PC-9 (cell line): ENCODE measurements at regions not wholly inside any gene's neighbourhood (a gene's known extent, or its start where the extent isn't known, plus 50 kb on each side); places are given as distances from the start of the nearest gene placed in this dataset.

ENCODE experiments used
- BruUV-seq: library from RNA; stranded (reverse); fragments of 400-500 nt; replicated peaks from 2 replicates; lab custom pipeline; 2021; lab: Mats Ljungman, UMichigan
- CTCF ChIA-PET: fragments of 300-600 bp; sonication (Branson Sonifier 250); formaldehyde crosslinking; loops from one replicate; lab custom pipeline; 2022; ENCODE audit warnings: antibody characterized with exemption; lab: Charles Lee
- POLR2A ChIA-PET: fragments of 300-600 bp; sonication (Branson Sonifier 250); formaldehyde crosslinking; loops from one replicate; lab custom pipeline; 2022; ENCODE audit warnings: antibody characterized with exemption; ENCODE audit not compliant: unreplicated experiment; lab: Charles Lee
- DNase-seq, 2 experiments: peaks; one replicate each; pipeline versions ENCODE4 v3.0.0 to v3.0.0-alpha.2; 2015 to 2022; ENCODE audit warnings: mixed read lengths in 1 of 2
- H2AFZ ChIP-seq: fragments of 200-600 bp; sonication (generic); 2 replicates; pipeline ENCODE4 v1.8.1; 2017; ENCODE audit warnings: antibody characterized with exemption
- H3F3A ChIP-seq: fragments of 200-600 bp; sonication (generic); 2 replicates; pipeline ENCODE4 v1.8.1; 2017; ENCODE audit warnings: antibody characterized with exemption, mild to moderate bottlenecking, low read depth; ENCODE audit not compliant: insufficient read depth
- H3K27ac ChIP-seq: fragments of 200-600 bp; sonication (generic); 2 replicates; pipeline ENCODE4 v1.6.1; 2016; ENCODE audit warnings: mixed run types
- H3K27me3 ChIP-seq: fragments of 200-600 bp; sonication (generic); 2 replicates; pipeline ENCODE4 v1.6.1; 2016; ENCODE audit warnings: low read depth, mixed run types; ENCODE audit not compliant: insufficient read depth
- H3K36me3 ChIP-seq: fragments of 200-600 bp; sonication (generic); 2 replicates; pipeline ENCODE4 v1.6.1; 2016; ENCODE audit warnings: low read depth, mixed run types
- H3K4me1 ChIP-seq: fragments of 200-600 bp; sonication (generic); replicated peaks from 2 replicates; pipeline ENCODE4 v1.6.1; 2016; ENCODE audit warnings: mixed run types; ENCODE audit not compliant: insufficient read depth
- H3K4me2 ChIP-seq: fragments of 200-600 bp; sonication (generic); 2 replicates; pipeline ENCODE4 v1.6.1; 2017; ENCODE audit warnings: mixed run types
- H3K4me3 ChIP-seq: fragments of 200-600 bp; sonication (generic); 2 replicates; pipeline ENCODE4 v1.6.1; 2016; ENCODE audit warnings: mixed run types
- H3K79me2 ChIP-seq: fragments of 200-600 bp; sonication (generic); 2 replicates; pipeline ENCODE4 v1.6.1; 2017; ENCODE audit warnings: low read depth, mixed run types
- H3K9me2 ChIP-seq: fragments of 200-600 bp; sonication (generic); 2 replicates; pipeline ENCODE4 v1.8.1; 2017; ENCODE audit warnings: mild to moderate bottlenecking; ENCODE audit not compliant: insufficient read depth
- H3K9me3 ChIP-seq: fragments of 200-600 bp; sonication (generic); 2 replicates; pipeline ENCODE4 v1.8.1; 2016; ENCODE audit warnings: low read depth; ENCODE audit not compliant: insufficient read depth
- H4K20me1 ChIP-seq: fragments of 200-600 bp; sonication (generic); 2 replicates; pipeline ENCODE4 v1.8.1; 2017; ENCODE audit not compliant: insufficient read depth
- EZH2 ChIP-seq: fragments of 200-600 bp; sonication (generic); IDR thresholded peaks from 2 replicates; pipeline ENCODE4 v1.8.0; 2017; ENCODE audit warnings: antibody characterized with exemption, low read depth
- intact Hi-C: fragments of 100-400 bp; cut with micrococcal nuclease; formaldehyde crosslinking; loops from one replicate; pipeline ENCODE4 v1.10.0; 2022; ENCODE audit not compliant: unreplicated experiment
- TF ChIP-seq, protein P1 (sequence below): fragments of 200-600 bp; sonication (generic); conservative IDR thresholded peaks from 2 replicates; pipeline ENCODE4 v1.6.1; 2017; ENCODE audit warnings: mixed run types, antibody characterized with exemption, mild to moderate bottlenecking, moderate library complexity

DNA sequence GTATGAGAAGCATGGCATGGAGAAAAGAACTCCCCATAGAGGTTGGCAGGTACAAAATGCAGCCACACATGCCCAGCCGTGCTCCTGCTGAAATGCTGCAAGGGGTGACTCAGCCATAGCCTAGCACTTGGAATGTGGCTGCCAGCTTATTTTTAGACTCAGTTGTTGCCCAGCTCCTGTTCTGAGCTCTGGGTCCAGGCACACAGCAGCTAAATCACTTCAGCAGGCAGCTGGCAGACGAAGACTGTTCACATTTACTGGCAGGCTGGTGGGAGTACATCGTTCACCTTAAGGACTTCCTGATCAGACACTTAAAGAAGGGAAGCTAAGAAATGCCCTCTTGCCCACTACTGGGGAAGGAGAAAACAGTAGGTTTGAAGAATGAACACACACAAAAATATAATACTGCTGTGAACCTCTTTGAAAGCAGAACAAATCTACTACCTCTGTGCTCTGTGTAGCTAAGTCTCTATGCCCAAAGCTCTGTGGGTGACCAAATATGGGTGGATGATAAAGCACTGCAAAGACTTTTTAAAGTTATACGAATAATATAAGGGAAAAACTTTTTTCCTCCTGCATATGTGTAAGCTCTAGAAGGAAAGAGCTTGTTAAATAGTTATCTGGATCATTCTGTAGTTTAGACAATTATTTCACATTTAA is 146.1 kb downstream of the LNPK start:
- intact Hi-C loops: no loop called here
- POLR2A ChIA-PET: no interaction called here
- CTCF ChIA-PET: no interaction called here
- Histone ChIP-seq H3K4me1 (no peaks in the 10 kb centered on the region), H3K27ac (no peak overlapping the region), H3F3A (no peaks in the 10 kb centered on the region), H2AFZ (no peak overlapping the region), H3K4me2 (no peak overlapping the region), H3K9me3 (no peaks in the 10 kb centered on the region), H3K4me3 (no peak overlapping the region), H4K20me1 (no peaks in the 10 kb centered on the region), H3K36me3 (no peaks in the 10 kb centered on the region), H3K27me3 (no peaks in the 10 kb centered on the region), H3K79me2 (no peaks in the 10 kb centered on the region), H3K9me2 (no peaks in the 10 kb centered on the region)
- no TSS peak for BruUV-seq
- TF ChIP-seq, protein P1, sequence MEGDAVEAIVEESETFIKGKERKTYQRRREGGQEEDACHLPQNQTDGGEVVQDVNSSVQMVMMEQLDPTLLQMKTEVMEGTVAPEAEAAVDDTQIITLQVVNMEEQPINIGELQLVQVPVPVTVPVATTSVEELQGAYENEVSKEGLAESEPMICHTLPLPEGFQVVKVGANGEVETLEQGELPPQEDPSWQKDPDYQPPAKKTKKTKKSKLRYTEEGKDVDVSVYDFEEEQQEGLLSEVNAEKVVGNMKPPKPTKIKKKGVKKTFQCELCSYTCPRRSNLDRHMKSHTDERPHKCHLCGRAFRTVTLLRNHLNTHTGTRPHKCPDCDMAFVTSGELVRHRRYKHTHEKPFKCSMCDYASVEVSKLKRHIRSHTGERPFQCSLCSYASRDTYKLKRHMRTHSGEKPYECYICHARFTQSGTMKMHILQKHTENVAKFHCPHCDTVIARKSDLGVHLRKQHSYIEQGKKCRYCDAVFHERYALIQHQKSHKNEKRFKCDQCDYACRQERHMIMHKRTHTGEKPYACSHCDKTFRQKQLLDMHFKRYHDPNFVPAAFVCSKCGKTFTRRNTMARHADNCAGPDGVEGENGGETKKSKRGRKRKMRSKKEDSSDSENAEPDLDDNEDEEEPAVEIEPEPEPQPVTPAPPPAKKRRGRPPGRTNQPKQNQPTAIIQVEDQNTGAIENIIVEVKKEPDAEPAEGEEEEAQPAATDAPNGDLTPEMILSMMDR: no peak
- no peak for TF ChIP-seq EZH2
- DNase-seq: peak in 1 of 2 experiments; percentile 34

DNA sequence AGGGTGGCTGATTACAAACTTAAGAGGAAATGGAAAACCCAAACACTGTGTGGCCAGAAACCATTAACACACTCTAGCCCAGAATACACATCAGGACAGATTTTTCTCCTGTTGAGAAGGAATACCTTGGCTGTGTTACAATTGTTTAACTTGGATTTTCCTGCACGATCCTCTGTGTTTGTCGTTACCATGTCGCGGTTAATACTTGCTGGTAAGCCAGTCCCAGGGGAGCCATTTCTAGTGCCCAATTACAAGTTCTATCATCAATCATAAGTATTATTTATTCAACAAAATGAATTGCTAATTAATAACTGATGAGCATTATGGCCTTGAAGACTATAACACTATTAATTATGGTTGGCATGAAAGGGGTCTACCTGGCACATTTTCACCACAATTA is 146.8 kb downstream of the LNPK start:
- Histone ChIP-seq H3K4me1 (no peaks in the 10 kb centered on the region), H4K20me1 (no peaks in the 10 kb centered on the region), H3K9me2 (no peaks in the 10 kb centered on the region), H3K27ac (no peak overlapping the region), H3K27me3 (no peaks in the 10 kb centered on the region), H2AFZ (no peak overlapping the region), H3K36me3 (no peaks in the 10 kb centered on the region), H3K4me2 (no peak overlapping the region), H3F3A (no peaks in the 10 kb centered on the region), H3K9me3 (no peaks in the 10 kb centered on the region), H3K4me3 (no peak overlapping the region), H3K79me2 (no peaks in the 10 kb centered on the region)
- intact Hi-C loops: no loop called here
- no TSS peak for BruUV-seq
- TF ChIP-seq EZH2: no peak
- TF ChIP-seq, protein P1: no peak
- ChIA-PET CTCF (no interaction called here), POLR2A (no interaction called here)
- DNase-seq: no peak

DNA sequence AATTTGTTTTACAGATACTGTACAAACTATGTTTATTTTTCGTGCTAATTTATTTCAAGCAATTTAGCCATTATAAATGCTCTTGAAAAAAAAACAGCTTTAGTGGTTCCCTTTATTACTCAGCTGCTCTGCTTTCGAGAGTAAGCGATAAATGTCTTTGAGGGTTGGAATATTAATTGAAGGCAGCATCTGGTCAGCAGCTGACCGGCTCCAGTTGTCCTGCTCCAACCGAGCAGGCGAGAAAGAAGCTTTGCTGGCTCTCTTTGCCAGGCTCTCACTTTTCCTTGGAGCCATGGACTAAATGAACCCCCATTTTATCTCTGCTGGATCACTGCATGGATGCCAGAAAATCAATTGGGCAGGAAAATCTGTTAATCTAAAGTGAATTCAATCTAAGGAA is 147.4 kb downstream of the LNPK start:
- Histone ChIP-seq H2AFZ (no peak overlapping the region), H3K9me3 (no peaks in the 10 kb centered on the region), H3F3A (no peaks in the 10 kb centered on the region), H3K27me3 (no peaks in the 10 kb centered on the region), H3K79me2 (no peaks in the 10 kb centered on the region), H4K20me1 (no peaks in the 10 kb centered on the region), H3K36me3 (no peaks in the 10 kb centered on the region), H3K9me2 (no peaks in the 10 kb centered on the region), H3K27ac (no peak overlapping the region), H3K4me1 (no peaks in the 10 kb centered on the region), H3K4me3 (no peak overlapping the region), H3K4me2 (no peak overlapping the region)
- DNase-seq: no peak
- TF ChIP-seq, protein P1: no peak
- no peak for TF ChIP-seq EZH2
- BruUV-seq: no TSS peak
- POLR2A ChIA-PET: interaction anchor here (0.7 kb wide), 1 partner anchor 1526 kb away, joined by 13 read pairs; no protein-coding TSS in a partner anchor
- intact Hi-C loops: no loop called here
- CTCF ChIA-PET: interaction anchor here (0.6 kb wide), 1 partner anchor 603 kb away, joined by 4 read pairs; no protein-coding TSS in a partner anchor
